ENCODE measurements at regions not wholly inside any gene's neighbourhood (a gene's known extent, or its start where the extent isn't known, plus 50 kb on each side); places are given as distances from the start of the nearest gene placed in this dataset.

GRCh38 chr3:31053299-31053698 lies 158.8 kb upstream of the GADL1 start:
- TF ChIP-seq CTCF (IDR thresholded peaks at IDR 0.05) (no peak), POLR2A (IDR thresholded peaks at IDR 0.05) (no peak)
